Activated T-cell treated with anti-CD3 and anti-CD28 coated beads, Interleukin-2, amount 50 U/mL, for 72 hours (primary cell): ENCODE measurements at regions not wholly inside any gene's neighbourhood (a gene's known extent, or its start where the extent isn't known, plus 50 kb on each side); places are given as distances from the start of the nearest gene placed in this dataset.

Source experiments
- ATAC-seq, 2 donors: fragments of 150-1000 bp; cut with Tn5 transposase; replicated peaks in 1 of 2; 2 replicates each; pipeline ENCODE4 v1.10.0; 2021; ENCODE audit warnings: moderate library complexity in 2 of 2, mild to moderate bottlenecking in 1 of 2
- DNase-seq, 2 donors: peaks; one replicate each; pipeline ENCODE4 v3.0.0; 2021 to 2022; ENCODE audit warnings: mixed read lengths in 1 of 2
- H3K27ac Mint-ChIP-seq: one replicate; pipeline ENCODE4 v1.8.0; 2022; ENCODE audit warnings: mild to moderate bottlenecking, moderate library complexity, mixed read lengths
- H3K27me3 Mint-ChIP-seq: one replicate; pipeline ENCODE4 v1.8.0; 2022; ENCODE audit warnings: low read depth, mixed read lengths
- H3K36me3 Mint-ChIP-seq, 2 donors: one replicate each; pipeline ENCODE4 v1.8.0; 2022; ENCODE audit warnings: mixed read lengths in 2 of 2, mild to moderate bottlenecking in 1 of 2; ENCODE audit not compliant: insufficient read depth in 2 of 2
- H3K4me1 Mint-ChIP-seq: one replicate; pipeline ENCODE4 v1.8.0; 2022; ENCODE audit warnings: low read depth, mixed read lengths
- H3K4me3 Mint-ChIP-seq, 2 donors: one replicate each; pipeline ENCODE4 v1.8.0; 2022; ENCODE audit warnings: mild to moderate bottlenecking in 2 of 2, mixed read lengths in 2 of 2, moderate library complexity in 2 of 2
- H3K9me3 Mint-ChIP-seq, 2 donors: one replicate each; pipeline ENCODE4 v1.8.0; 2022; ENCODE audit warnings: mixed read lengths in 2 of 2

GRCh38 chr14:71332476-71332875, 425.2 kb downstream of the PCNX1 start:
- peaks cover 63% of the 10 kb centered on the region for H3K4me1 Mint-ChIP-seq
- DNase-seq (peak in 1 of 2 donors; percentile 31), ATAC-seq (peak; percentile 4 to 21)
- peaks cover 4 to 9% of the 10 kb centered on the region in 2 donors for H3K9me3 Mint-ChIP-seq
- H3K36me3 Mint-ChIP-seq = peaks cover 11 to 13% of the 10 kb centered on the region in 2 donors
- H3K27me3 Mint-ChIP-seq = no peaks in the 10 kb centered on the region
- no peak overlapping the region for H3K27ac Mint-ChIP-seq
- peak overlapping the region in 1 of 2 donors; percentile 82 for H3K4me3 Mint-ChIP-seq

- H3K4me3 Mint-ChIP-seq = peak overlapping the region; percentile 0 to 29
- H3K27me3 Mint-ChIP-seq = no peaks in the 10 kb centered on the region
- peak overlapping the region; percentile 47 for H3K27ac Mint-ChIP-seq
- peaks cover 4 to 11% of the 10 kb centered on the region in 2 donors for H3K9me3 Mint-ChIP-seq
- H3K4me1 Mint-ChIP-seq = peaks cover 51% of the 10 kb centered on the region
- DNase-seq (peak; percentile 43 to 61), ATAC-seq (peak; percentile 94 to 95)
- H3K36me3 Mint-ChIP-seq = peaks cover 11 to 16% of the 10 kb centered on the region in 2 donors
These were observed 426.4 kb downstream of the PCNX1 start for GRCh38 chr14:71333705-71334104.

- no peak for ATAC-seq
These were observed 429.4 kb downstream of the PCNX1 start for GRCh38 chr14:71336489-71337192.

GRCh38 chr14:71338153-71338552, 430.9 kb downstream of the PCNX1 start:
- Mint-ChIP-seq H3K27me3 (no peaks in the 10 kb centered on the region), H3K27ac (no peak overlapping the region), H3K4me1 (peaks cover 21% of the 10 kb centered on the region), H3K9me3 (peaks cover 4 to 11% of the 10 kb centered on the region in 2 donors), H3K4me3 (no peak overlapping the region), H3K36me3 (peaks cover 11 to 16% of the 10 kb centered on the region in 2 donors)
- DNase-seq (no peak), ATAC-seq (no peak)

More at GRCh38 chr14:71336489-71337192, 429.4 kb downstream of the PCNX1 start:
- peaks cover 4 to 11% of the 10 kb centered on the region in 2 donors for H3K9me3 Mint-ChIP-seq
- no peak overlapping the region for H3K4me3 Mint-ChIP-seq
- H3K36me3 Mint-ChIP-seq = peaks cover 11 to 16% of the 10 kb centered on the region in 2 donors
- H3K27ac Mint-ChIP-seq = no peak overlapping the region
- H3K27me3 Mint-ChIP-seq = no peaks in the 10 kb centered on the region
- peaks cover 37% of the 10 kb centered on the region for H3K4me1 Mint-ChIP-seq
- DNase-seq = no peak

- DNase-seq (no peak), ATAC-seq (no peak)
- Mint-ChIP-seq H3K27ac (no peak overlapping the region), H3K36me3 (peaks cover 5 to 11% of the 10 kb centered on the region in 2 donors), H3K9me3 (peaks cover 0 to 6% of the 10 kb centered on the region in 2 donors), H3K27me3 (no peaks in the 10 kb centered on the region), H3K4me1 (peaks cover 10% of the 10 kb centered on the region), H3K4me3 (no peak overlapping the region)
These were observed 432.6 kb downstream of the PCNX1 start for GRCh38 chr14:71339650-71340415.

- Mint-ChIP-seq H3K4me1 (peaks cover 12% of the 10 kb centered on the region), H3K4me3 (no peak overlapping the region), H3K27me3 (no peaks in the 10 kb centered on the region), H3K36me3 (peaks cover 5 to 11% of the 10 kb centered on the region in 2 donors), H3K9me3 (peaks cover 0 to 6% of the 10 kb centered on the region in 2 donors), H3K27ac (no peak overlapping the region)
- ATAC-seq (no peak), DNase-seq (no peak)
These were observed 433.9 kb downstream of the PCNX1 start for GRCh38 chr14:71341156-71341555.

GRCh38 chr14:71343724-71344123, 436.5 kb downstream of the PCNX1 start:
- Mint-ChIP-seq H3K36me3 (peaks cover 0 to 2% of the 10 kb centered on the region in 2 donors), H3K27me3 (no peaks in the 10 kb centered on the region), H3K27ac (no peak overlapping the region), H3K4me1 (peaks cover 18% of the 10 kb centered on the region), H3K9me3 (no peaks in the 10 kb centered on the region), H3K4me3 (no peak overlapping the region)
- DNase-seq = no peak
- ATAC-seq = no peak

GRCh38 chr14:71344506-71344905, 437.2 kb downstream of the PCNX1 start:
- Mint-ChIP-seq H3K9me3 (no peaks in the 10 kb centered on the region), H3K27ac (no peak overlapping the region), H3K4me3 (no peak overlapping the region), H3K27me3 (no peaks in the 10 kb centered on the region), H3K36me3 (peaks cover 0 to 2% of the 10 kb centered on the region in 2 donors), H3K4me1 (peaks cover 25% of the 10 kb centered on the region)
- ATAC-seq (no peak), DNase-seq (no peak)

- no peaks in the 10 kb centered on the region for H3K9me3 Mint-ChIP-seq
- ATAC-seq (no peak), DNase-seq (no peak)
- H3K4me3 Mint-ChIP-seq = no peak overlapping the region
- peaks cover 2% of the 10 kb centered on the region in 2 donors for H3K36me3 Mint-ChIP-seq
- no peak overlapping the region for H3K27ac Mint-ChIP-seq
- peaks cover 36% of the 10 kb centered on the region for H3K4me1 Mint-ChIP-seq
- H3K27me3 Mint-ChIP-seq = no peaks in the 10 kb centered on the region
These were observed 439.4 kb downstream of the PCNX1 start for GRCh38 chr14:71346685-71347084.

GRCh38 chr14:71348394-71348793, 441.1 kb downstream of the PCNX1 start:
- peak overlapping the region; percentile 35 for H3K27ac Mint-ChIP-seq
- no peak for ATAC-seq

GRCh38 chr14:71348817-71349216, 441.6 kb downstream of the PCNX1 start:
- no peaks in the 10 kb centered on the region for H3K9me3 Mint-ChIP-seq
- H3K27me3 Mint-ChIP-seq = no peaks in the 10 kb centered on the region
- H3K4me1 Mint-ChIP-seq = peaks cover 39% of the 10 kb centered on the region
- H3K36me3 Mint-ChIP-seq = peaks cover 9 to 16% of the 10 kb centered on the region in 2 donors
- no peak for DNase-seq
- ATAC-seq = no peak
- H3K27ac Mint-ChIP-seq = peak overlapping the region; percentile 35
- no peak overlapping the region for H3K4me3 Mint-ChIP-seq

More at GRCh38 chr14:71348394-71348793, 441.1 kb downstream of the PCNX1 start:
- peaks cover 39% of the 10 kb centered on the region for H3K4me1 Mint-ChIP-seq
- no peaks in the 10 kb centered on the region for H3K27me3 Mint-ChIP-seq
- H3K4me3 Mint-ChIP-seq = no peak overlapping the region
- H3K9me3 Mint-ChIP-seq = no peaks in the 10 kb centered on the region
- H3K36me3 Mint-ChIP-seq = peaks cover 6 to 13% of the 10 kb centered on the region in 2 donors
- no peak for DNase-seq

GRCh38 chr14:71354142-71354541, 446.9 kb downstream of the PCNX1 start:
- no peak for DNase-seq
- peaks cover 50% of the 10 kb centered on the region for H3K4me1 Mint-ChIP-seq
- H3K27ac Mint-ChIP-seq = no peak overlapping the region
- peaks cover 1 to 9% of the 10 kb centered on the region in 2 donors for H3K9me3 Mint-ChIP-seq
- peaks cover 8 to 22% of the 10 kb centered on the region in 2 donors for H3K36me3 Mint-ChIP-seq
- ATAC-seq = no peak
- no peak overlapping the region for H3K4me3 Mint-ChIP-seq
- H3K27me3 Mint-ChIP-seq = no peaks in the 10 kb centered on the region

GRCh38 chr14:71354801-71355200, 447.5 kb downstream of the PCNX1 start:
- peaks cover 5 to 12% of the 10 kb centered on the region in 2 donors for H3K9me3 Mint-ChIP-seq
- H3K36me3 Mint-ChIP-seq = peaks cover 14 to 28% of the 10 kb centered on the region in 2 donors
- ATAC-seq (no peak), DNase-seq (no peak)
- H3K27me3 Mint-ChIP-seq = no peaks in the 10 kb centered on the region
- H3K4me1 Mint-ChIP-seq = peaks cover 50% of the 10 kb centered on the region
- no peak overlapping the region for H3K27ac Mint-ChIP-seq
- H3K4me3 Mint-ChIP-seq = no peak overlapping the region
